ENCODE measurements at regions not wholly inside any gene's neighbourhood (a gene's known extent, or its start where the extent isn't known, plus 50 kb on each side); places are given as distances from the start of the nearest gene placed in this dataset.

GRCh38 chr19:30668521-30669155 lies 296.5 kb downstream of the ZNF536 start:
- TF ChIP-seq, protein P1, sequence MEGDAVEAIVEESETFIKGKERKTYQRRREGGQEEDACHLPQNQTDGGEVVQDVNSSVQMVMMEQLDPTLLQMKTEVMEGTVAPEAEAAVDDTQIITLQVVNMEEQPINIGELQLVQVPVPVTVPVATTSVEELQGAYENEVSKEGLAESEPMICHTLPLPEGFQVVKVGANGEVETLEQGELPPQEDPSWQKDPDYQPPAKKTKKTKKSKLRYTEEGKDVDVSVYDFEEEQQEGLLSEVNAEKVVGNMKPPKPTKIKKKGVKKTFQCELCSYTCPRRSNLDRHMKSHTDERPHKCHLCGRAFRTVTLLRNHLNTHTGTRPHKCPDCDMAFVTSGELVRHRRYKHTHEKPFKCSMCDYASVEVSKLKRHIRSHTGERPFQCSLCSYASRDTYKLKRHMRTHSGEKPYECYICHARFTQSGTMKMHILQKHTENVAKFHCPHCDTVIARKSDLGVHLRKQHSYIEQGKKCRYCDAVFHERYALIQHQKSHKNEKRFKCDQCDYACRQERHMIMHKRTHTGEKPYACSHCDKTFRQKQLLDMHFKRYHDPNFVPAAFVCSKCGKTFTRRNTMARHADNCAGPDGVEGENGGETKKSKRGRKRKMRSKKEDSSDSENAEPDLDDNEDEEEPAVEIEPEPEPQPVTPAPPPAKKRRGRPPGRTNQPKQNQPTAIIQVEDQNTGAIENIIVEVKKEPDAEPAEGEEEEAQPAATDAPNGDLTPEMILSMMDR (IDR thresholded peaks at IDR 0.05), result no peak
- TF ChIP-seq POLR2A (IDR thresholded peaks at IDR 0.05), result no peak
- no peaks in the 10 kb centered on the region for H3K9me3 ChIP-seq (replicated peaks in 1 of 3)

GRCh38 chr19:30667746-30668145 lies 295.6 kb downstream of the ZNF536 start:
- no peaks in the 10 kb centered on the region for H3K27me3 ChIP-seq
- H3K4me3 ChIP-seq, result no peak overlapping the region
- H3K4me1 ChIP-seq (replicated peaks in 1 of 2), result peaks cover 10 to 29% of the 10 kb centered on the region in 2 donors
- WGBS, 4 donors, result 45 to 67% (median 50%) methylated on average over 3 of the region's 3 CpGs
- intact Hi-C loops (cut with DNase I), result no loop called here
- H3K27ac ChIP-seq, result no peak overlapping the region
- H3K9me3 ChIP-seq (replicated peaks in 1 of 3), result no peaks in the 10 kb centered on the region
- no peak for DNase-seq
- TF ChIP-seq, protein P1 (IDR thresholded peaks at IDR 0.05), result no peak
- no peak for TF ChIP-seq POLR2A (IDR thresholded peaks at IDR 0.05)
- no peaks in the 10 kb centered on the region for H3K36me3 ChIP-seq (replicated peaks in 1 of 2)

More at GRCh38 chr19:30668521-30669155, 296.5 kb downstream of the ZNF536 start:
- H3K36me3 ChIP-seq (replicated peaks in 1 of 2), result no peaks in the 10 kb centered on the region
- no peak for DNase-seq
- H3K27me3 ChIP-seq, result no peaks in the 10 kb centered on the region
- H3K4me1 ChIP-seq (replicated peaks in 1 of 2), result peaks cover 3 to 21% of the 10 kb centered on the region in 2 donors
- no peak overlapping the region for H3K27ac ChIP-seq
- 59 to 70% (median 67%) methylated on average over 14 to 16 of the region's 16 CpGs for WGBS, 4 donors
- no peak overlapping the region for H3K4me3 ChIP-seq
- intact Hi-C loops (cut with DNase I), result no loop called here

DNA sequence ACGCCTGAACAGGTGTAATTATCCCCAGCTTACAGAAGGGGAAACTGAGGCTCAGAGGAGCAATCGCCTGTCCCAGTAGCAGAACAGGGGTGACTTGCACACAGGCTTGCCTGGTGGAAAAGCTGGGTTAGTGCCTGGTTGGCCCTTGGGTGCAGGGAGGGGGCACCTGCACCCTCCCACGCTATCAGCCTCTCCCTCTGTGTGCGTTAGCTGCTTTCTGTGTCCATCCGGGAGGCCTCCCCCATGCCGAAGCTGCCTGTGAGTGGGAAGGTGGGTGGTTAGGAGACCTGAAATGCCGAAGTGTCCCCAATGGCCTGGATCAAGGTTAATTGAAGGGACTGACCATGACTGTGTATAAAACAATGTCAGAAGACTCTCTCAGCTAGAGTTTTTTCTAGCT lies 295.0 kb downstream of the ZNF536 start:
- WGBS, 4 donors, result 66 to 79% (median 69%) methylated on average over 7 of the region's 7 CpGs
- peak in 1 of 7 donors; percentile 39 for DNase-seq
- H3K4me3 ChIP-seq, result no peak overlapping the region
- no peak overlapping the region for H3K27ac ChIP-seq
- H3K36me3 ChIP-seq (replicated peaks in 1 of 2), result no peaks in the 10 kb centered on the region
- H3K9me3 ChIP-seq (replicated peaks in 1 of 3), result no peaks in the 10 kb centered on the region
- no peak for TF ChIP-seq POLR2A (IDR thresholded peaks at IDR 0.05)
- TF ChIP-seq, protein P1 (IDR thresholded peaks at IDR 0.05), result no peak
- H3K4me1 ChIP-seq (replicated peaks in 1 of 2), result peaks cover 10 to 34% of the 10 kb centered on the region in 2 donors
- no peaks in the 10 kb centered on the region for H3K27me3 ChIP-seq
- intact Hi-C loops (cut with DNase I), result no loop called here

- 2 to 5% (median 2%) methylated on average over 11 of the region's 11 CpGs for WGBS, 4 donors
- no peaks in the 10 kb centered on the region for H3K27me3 ChIP-seq
Measured at GRCh38 chr19:30666301-30666803, 294.2 kb downstream of the ZNF536 start.

More at GRCh38 chr19:30666301-30666803, 294.2 kb downstream of the ZNF536 start:
- Histone ChIP-seq H3K4me1 (replicated peaks in 1 of 2) (peaks cover 10 to 33% of the 10 kb centered on the region in 2 donors), H3K36me3 (replicated peaks in 1 of 2) (no peaks in the 10 kb centered on the region), H3K9me3 (replicated peaks in 1 of 3) (no peaks in the 10 kb centered on the region), H3K27ac (no peak overlapping the region), H3K4me3 (no peak overlapping the region)
- TF ChIP-seq POLR2A (IDR thresholded peaks at IDR 0.05), result no peak
- TF ChIP-seq, protein P1 (IDR thresholded peaks at IDR 0.05), result peak; percentile 66 to 89 (median 79)
- peak in 6 of 7 donors; percentile 49 to 75 (median 65) for DNase-seq
- intact Hi-C loops (cut with DNase I), result no loop called here

Data from adrenal gland (tissue), 9 donors.